GM21723 (cell line): ENCODE measurements at regions not wholly inside any gene's neighbourhood (a gene's known extent, or its start where the extent isn't known, plus 50 kb on each side); places are given as distances from the start of the nearest gene placed in this dataset.

Experiments
- ATAC-seq: cut with Tn5 transposase; IDR thresholded peaks from one replicate; pipeline ENCODE4 v1.9.1; 2021; ENCODE audit warnings: mild to moderate bottlenecking, moderate library complexity; ENCODE audit not compliant: unreplicated experiment

DNA sequence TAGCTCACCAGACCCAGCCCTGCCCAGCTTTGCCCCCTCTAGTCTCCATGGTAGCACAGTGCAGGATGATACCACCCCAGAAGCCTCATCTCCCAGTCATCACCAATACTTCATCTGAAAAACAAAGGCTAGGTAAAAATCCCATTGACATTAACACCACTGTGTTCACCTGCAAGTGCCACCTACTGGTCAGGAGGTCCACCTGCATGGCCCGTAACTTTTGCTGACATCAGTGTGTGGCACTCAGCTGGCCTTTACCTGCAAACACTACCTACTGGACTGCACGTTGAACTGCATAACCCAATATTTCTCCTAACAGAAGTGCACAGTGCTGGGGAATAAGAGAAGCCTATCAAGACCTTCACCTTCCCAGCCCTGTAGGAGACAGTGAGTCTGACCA lies 234.7 kb upstream of the ADGRB3 start:
- no peak for ATAC-seq

DNA sequence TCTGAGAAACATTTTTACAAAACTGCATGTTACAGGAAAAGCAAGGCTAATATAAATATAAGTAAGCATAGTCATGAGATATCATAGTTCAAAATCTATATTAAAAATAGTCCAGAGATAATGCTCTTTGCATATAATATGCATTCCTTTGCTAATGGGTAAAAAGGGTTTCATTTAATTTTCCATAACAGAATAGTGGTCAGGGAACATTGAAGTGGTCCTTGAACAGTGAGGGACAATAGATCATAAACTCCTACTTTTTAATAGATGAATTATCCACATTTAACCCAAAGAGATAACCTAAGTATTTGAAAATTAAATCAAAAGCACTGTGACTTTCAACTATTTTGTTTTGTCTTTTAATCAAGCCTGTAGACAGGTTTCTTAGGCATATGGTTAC lies 243.1 kb upstream of the ADGRB3 start:
- ATAC-seq, result no peak

GRCh38 chr6:68372991-68373390 lies 262.1 kb upstream of the ADGRB3 start:
- ATAC-seq, result no peak

DNA sequence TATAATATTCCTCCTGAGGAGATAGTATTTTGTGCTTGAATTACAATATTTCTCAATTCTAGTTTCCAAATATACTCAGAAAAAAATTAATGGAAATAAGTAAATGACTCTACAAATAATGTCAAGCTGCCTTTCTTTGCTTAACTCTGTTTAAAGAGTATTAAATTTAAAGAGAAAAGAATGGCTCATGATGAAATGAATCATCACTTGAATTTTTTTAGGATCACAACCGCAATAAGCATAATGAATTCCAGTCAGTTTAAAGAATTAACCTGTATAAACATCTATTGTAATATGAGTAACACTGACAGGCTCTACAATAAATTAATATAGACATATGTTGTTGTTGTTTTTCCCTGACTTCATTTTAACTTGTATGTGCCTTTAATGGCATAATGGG lies 266.2 kb upstream of the ADGRB3 start:
- no peak for ATAC-seq

DNA sequence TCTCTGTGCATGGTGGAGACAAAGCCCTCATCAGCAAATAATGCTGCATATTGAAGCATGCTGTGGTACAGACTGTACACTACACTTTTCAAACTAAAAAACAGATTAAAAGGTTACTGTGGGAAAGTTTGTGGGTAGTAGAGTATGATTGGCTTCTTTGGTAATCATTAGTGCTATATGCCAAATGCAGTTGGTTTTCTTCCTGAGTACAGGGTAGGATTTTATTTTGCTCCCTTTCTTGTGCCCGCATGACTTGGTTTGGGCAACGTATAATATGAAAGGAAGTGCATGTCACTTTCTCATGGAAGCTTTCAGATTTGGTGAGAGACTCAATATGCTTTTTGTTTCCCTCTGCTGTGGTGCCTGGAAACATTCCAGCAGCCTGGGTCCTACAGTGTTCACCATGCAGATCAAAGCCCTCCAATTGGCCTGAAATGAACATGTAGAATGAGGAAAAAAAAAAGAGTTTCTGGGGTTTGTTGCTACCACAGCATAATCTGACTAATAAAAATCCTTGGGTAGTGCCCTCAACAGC lies 270.7 kb upstream of the ADGRB3 start:
- no peak for ATAC-seq

DNA sequence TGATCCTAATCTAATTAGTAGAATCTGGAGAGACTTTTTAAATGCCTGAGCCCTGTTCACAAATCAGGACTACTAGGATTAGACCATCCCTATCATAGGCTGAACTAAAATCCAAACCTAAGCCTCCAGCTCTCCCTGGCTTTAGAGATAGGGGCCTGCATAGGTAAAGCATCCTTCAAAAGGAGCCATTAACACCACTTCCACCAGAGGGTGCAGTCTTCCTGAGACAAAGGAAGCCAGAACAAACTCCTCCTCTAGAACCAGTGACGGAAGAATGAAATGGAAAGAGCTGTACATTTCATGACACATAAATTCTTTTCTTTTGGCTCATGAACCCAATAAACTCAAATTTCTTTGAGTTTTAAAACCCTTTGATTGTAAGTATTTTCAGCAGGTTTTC lies 291.2 kb upstream of the ADGRB3 start:
- no peak for ATAC-seq

DNA sequence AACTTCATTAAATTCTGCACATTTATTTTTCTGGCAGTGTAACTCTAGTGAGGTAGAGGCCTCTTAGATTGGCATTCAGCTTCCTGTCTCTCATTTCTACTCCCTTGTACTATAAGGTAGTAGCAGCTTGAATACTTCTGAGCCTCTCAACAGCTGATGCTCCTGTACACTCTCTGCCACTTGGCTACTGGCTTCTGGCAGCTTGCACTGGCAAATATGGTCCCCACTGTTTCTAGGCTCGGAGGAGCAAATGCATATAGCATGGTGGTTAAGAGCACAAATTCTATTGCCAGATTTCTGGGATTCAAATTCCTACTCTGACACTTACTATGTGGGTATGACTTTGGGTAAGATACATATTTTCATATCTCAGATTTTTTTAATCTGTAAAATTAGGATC lies 292.8 kb upstream of the ADGRB3 start:
- no peak for ATAC-seq

- no peak for ATAC-seq
Observed at GRCh38 chr6:68339488-68340131, 295.5 kb upstream of the ADGRB3 start.

DNA sequence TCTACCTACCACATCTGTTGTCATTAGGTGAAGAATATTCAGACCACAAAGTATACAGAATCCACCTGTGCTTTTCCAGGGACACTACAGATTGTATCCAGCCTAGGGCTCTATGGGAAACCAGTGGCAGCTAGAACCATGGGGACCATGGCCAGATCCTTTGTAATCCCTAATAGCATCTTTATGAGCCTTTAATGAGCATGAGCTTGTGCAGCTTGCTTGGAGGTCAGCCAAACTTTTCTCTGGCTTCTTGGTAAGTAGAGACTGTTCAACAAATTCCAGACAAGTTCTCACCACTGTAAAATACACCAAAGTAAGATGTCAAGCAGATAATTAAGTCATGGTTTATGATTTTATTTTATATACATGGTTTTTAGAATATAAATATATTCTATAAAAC lies 301.6 kb upstream of the ADGRB3 start:
- no peak for ATAC-seq

DNA sequence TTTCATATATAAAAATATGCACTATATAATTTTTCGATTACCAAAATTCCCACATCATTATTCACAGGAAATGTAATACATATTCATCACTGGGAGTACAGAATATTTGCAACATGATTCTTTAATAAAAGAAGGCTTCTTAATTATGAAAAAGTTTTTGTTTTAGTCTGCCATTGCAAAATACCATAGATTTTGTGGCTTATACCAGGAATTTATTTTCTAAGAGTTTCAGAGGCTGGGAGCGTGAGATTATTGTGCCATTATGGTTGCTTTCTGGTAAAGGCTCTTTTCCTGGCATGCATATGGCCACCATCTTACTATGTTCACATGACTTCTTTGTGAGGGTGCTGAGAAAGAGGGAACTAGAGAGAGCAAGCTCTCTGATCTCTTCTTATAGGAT lies 306.9 kb upstream of the ADGRB3 start:
- ATAC-seq, result no peak

- no peak for ATAC-seq
Observed at GRCh38 chr6:68326762-68327161, 308.3 kb upstream of the ADGRB3 start.

GRCh38 chr6:68317366-68317765 lies 317.7 kb upstream of the ADGRB3 start:
- no peak for ATAC-seq

GRCh38 chr6:68313911-68314310 lies 321.2 kb upstream of the ADGRB3 start:
- ATAC-seq, result no peak

GRCh38 chr6:68307301-68307700 lies 327.8 kb upstream of the ADGRB3 start:
- no peak for ATAC-seq

- no peak for ATAC-seq
Observed at GRCh38 chr6:68296126-68296525, 339.0 kb upstream of the ADGRB3 start.

DNA sequence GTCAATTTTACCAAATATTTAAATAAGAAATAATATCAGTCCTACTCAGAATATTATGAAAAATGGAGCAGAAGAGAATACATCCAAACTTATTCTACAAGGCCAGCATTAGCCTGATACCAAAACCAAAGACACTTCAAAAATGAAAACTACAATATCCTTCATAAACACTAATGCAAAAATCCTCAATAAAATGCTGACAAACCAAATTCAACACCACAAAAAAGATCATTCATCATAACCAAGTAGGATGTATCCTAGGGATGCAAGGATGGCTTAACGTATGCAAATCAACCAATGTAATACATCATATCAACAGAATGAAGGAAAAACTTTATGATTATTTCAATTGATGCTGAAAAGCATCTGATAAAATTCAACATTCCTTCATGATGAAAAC lies 352.4 kb upstream of the ADGRB3 start:
- ATAC-seq, result no peak

DNA sequence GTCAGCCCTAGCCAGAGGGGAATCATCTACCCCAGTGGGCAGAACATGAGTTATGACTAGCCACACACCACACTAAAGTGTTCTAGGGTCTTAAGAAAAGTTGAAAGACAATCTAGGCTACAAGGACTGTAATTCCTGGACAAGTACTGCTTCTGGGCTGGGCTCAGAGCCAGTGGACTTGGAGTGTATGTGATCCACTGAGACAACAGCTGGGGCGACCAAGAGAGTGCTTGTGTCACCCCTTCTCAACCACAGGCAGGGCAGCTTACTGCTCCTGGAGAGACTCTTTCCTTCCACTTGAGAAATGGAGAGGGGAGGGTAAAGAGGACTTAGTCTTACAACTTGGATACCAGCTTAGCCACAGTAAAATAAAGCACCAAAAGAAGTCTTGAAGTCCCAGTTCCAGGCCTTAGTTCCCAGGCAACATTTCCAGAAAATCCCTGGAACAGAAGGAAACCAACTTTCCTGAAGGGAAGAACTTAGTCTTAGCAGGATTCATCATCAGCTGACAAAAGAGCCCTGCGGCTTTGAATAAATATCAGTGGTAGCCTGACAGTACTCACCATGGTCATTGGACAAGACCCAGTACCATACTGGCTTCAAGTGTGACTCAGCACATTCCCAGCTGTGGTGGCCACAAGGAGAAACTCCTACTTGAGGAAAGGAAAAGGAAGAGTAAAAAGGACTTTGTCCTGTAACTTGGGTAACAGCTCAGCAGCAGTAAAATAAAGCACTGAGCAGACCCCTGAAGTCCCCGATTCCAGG lies 355.1 kb upstream of the ADGRB3 start:
- ATAC-seq, result no peak

GRCh38 chr6:68273297-68273696 lies 361.8 kb upstream of the ADGRB3 start:
- ATAC-seq, result no peak

GRCh38 chr6:68256391-68256790 lies 378.7 kb upstream of the ADGRB3 start:
- no peak for ATAC-seq

DNA sequence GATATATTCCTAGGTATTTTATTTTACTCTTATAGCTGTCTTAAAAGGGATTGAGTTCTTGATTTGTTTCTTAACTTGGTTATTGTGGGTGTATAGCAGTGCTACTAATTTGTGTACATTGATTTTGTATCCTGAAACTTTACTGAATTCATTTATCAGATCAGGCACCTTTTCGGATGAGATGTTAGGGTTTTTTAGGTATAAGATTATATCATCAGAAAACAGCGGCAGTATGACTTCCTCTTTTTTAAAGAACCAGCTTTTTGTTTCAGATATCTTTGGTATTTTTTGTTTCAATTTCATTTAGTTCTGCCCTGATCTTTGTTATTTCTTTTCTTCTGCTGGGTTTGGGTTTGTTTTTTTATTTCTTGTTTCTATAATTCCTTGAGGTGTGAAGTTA lies 382.4 kb upstream of the ADGRB3 start:
- no peak for ATAC-seq

DNA sequence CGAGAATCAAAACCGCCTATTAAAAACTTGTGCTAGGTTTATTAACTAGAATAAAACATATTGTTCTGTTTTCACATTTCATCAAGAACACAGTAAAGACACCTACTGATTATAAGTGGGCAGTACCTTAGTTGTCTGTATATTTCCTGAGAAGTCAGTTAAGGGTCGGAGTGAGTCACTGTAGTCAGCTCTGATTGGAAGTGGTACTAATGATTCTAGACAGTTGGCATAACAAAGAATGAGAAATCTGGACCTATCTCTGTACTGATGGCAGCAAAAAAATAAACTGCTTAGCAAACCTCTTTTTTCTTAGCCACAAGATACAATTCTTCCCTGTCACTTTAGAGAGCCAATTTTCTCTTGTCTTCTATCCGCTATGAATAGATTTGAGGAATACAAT lies 387.3 kb upstream of the ADGRB3 start:
- ATAC-seq, result no peak

DNA sequence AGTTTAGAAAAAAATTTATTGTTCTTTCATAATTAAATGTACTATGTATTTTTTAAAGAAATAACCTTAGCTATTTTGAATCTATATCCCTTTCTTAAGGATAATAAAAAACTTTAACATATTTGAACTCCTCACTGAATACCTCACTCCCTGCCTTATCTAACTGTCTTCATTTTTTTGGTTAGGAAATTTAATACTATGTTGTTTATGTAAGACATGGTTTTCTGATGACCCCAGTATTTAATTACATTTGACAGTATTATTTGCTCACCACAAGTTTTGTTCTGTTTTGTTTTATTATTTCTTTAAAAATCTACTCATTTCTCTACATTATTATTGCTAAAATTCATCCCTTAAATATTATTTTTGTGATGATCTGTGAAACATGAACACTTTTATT lies 394.4 kb upstream of the ADGRB3 start:
- no peak for ATAC-seq

DNA sequence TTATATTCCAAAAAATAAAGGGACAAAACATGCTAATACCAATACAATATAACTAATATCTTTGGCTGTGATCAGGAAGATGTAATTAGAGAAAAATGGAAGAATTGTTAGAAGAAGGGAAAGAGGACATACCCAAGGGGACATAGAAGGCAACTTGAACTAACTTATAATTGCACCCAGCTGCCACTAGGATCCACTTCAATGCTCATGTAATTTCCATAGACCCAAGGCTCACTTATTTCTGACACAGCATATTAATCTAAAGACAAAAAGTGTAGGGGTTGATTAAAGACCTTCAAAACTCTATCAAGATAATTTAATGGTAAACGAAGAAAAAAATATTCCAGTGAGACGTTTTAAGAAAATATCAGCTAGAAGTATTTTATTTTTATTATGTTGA lies 396.0 kb upstream of the ADGRB3 start:
- ATAC-seq, result no peak
